ENCODE measurements at regions not wholly inside any gene's neighbourhood (a gene's known extent, or its start where the extent isn't known, plus 50 kb on each side); places are given as distances from the start of the nearest gene placed in this dataset.

GRCh38 chr13:63297163-63297562, 1881.5 kb upstream of the PCDH20 start:
- DNase-seq (ENCODE audit: low spot score) = no peak
- H3K4me3 ChIP-seq = no peak overlapping the region
- no peaks in the 10 kb centered on the region for H3K9me3 ChIP-seq
- no peaks in the 10 kb centered on the region for H3K4me1 ChIP-seq
- no peaks in the 10 kb centered on the region for H3K27me3 ChIP-seq
- no peaks in the 10 kb centered on the region for H3K36me3 ChIP-seq
- no peak overlapping the region for H3K27ac ChIP-seq
- TF ChIP-seq CTCF (IDR thresholded peaks at IDR 0.05) = no peak

- no peak for TF ChIP-seq CTCF (IDR thresholded peaks at IDR 0.05)
- H3K9me3 ChIP-seq = no peaks in the 10 kb centered on the region
- H3K27ac ChIP-seq = no peak overlapping the region
- no peaks in the 10 kb centered on the region for H3K36me3 ChIP-seq
- H3K27me3 ChIP-seq = no peaks in the 10 kb centered on the region
- H3K4me3 ChIP-seq = no peak overlapping the region
- DNase-seq (ENCODE audit: low spot score) = no peak
- H3K4me1 ChIP-seq = no peaks in the 10 kb centered on the region
These were observed 1876.1 kb upstream of the PCDH20 start for GRCh38 chr13:63291701-63292100.

GRCh38 chr13:63288576-63288975, 1872.9 kb upstream of the PCDH20 start:
- no peaks in the 10 kb centered on the region for H3K9me3 ChIP-seq
- H3K36me3 ChIP-seq = no peaks in the 10 kb centered on the region
- TF ChIP-seq CTCF (IDR thresholded peaks at IDR 0.05) = no peak
- H3K27me3 ChIP-seq = no peaks in the 10 kb centered on the region
- no peaks in the 10 kb centered on the region for H3K4me1 ChIP-seq
- no peak overlapping the region for H3K4me3 ChIP-seq
- no peak overlapping the region for H3K27ac ChIP-seq
- DNase-seq (ENCODE audit: low spot score) = no peak

GRCh38 chr13:63287926-63288325, 1872.3 kb upstream of the PCDH20 start:
- H3K27ac ChIP-seq = no peak overlapping the region
- H3K27me3 ChIP-seq = no peaks in the 10 kb centered on the region
- H3K4me3 ChIP-seq = no peak overlapping the region
- no peak for DNase-seq (ENCODE audit: low spot score)
- no peaks in the 10 kb centered on the region for H3K4me1 ChIP-seq
- H3K9me3 ChIP-seq = no peaks in the 10 kb centered on the region
- no peak for TF ChIP-seq CTCF (IDR thresholded peaks at IDR 0.05)
- no peaks in the 10 kb centered on the region for H3K36me3 ChIP-seq

- Histone ChIP-seq H3K36me3 (no peaks in the 10 kb centered on the region), H3K27ac (no peak overlapping the region), H3K9me3 (no peaks in the 10 kb centered on the region), H3K4me3 (no peak overlapping the region), H3K27me3 (no peaks in the 10 kb centered on the region), H3K4me1 (no peaks in the 10 kb centered on the region)
- no peak for TF ChIP-seq CTCF (IDR thresholded peaks at IDR 0.05)
- no peak for DNase-seq (ENCODE audit: low spot score)
These were observed 1869.8 kb upstream of the PCDH20 start for GRCh38 chr13:63285426-63285825.

GRCh38 chr13:63279136-63279535, 1863.5 kb upstream of the PCDH20 start:
- no peak for DNase-seq (ENCODE audit: low spot score)
- H3K9me3 ChIP-seq = no peaks in the 10 kb centered on the region
- H3K4me3 ChIP-seq = no peak overlapping the region
- H3K36me3 ChIP-seq = no peaks in the 10 kb centered on the region
- no peaks in the 10 kb centered on the region for H3K4me1 ChIP-seq
- H3K27me3 ChIP-seq = no peaks in the 10 kb centered on the region
- TF ChIP-seq CTCF (IDR thresholded peaks at IDR 0.05) = no peak
- no peak overlapping the region for H3K27ac ChIP-seq
